Activated naive CD8-positive, alpha-beta T cell (primary cell): ENCODE measurements at regions not wholly inside any gene's neighbourhood (a gene's known extent, or its start where the extent isn't known, plus 50 kb on each side); places are given as distances from the start of the nearest gene placed in this dataset.
"Not testable (repeated sequence)": the region's sequence is repeated elsewhere in the genome, so short reads cannot be mapped to it uniquely, and the experiment has no call there.

Experiments used
- H3K27ac Mint-ChIP-seq: one replicate; pipeline ENCODE4 v1.8.0; 2021; ENCODE audit warnings: mixed read lengths
- H3K27me3 Mint-ChIP-seq: one replicate; pipeline ENCODE4 v1.8.0; 2021; ENCODE audit warnings: mixed read lengths
- H3K36me3 Mint-ChIP-seq: one replicate; pipeline ENCODE4 v1.8.0; 2021; ENCODE audit warnings: mixed read lengths
- H3K4me1 Mint-ChIP-seq: one replicate; pipeline ENCODE4 v1.8.0; 2021; ENCODE audit warnings: low read depth, mixed read lengths
- H3K4me3 Mint-ChIP-seq: one replicate; pipeline ENCODE4 v1.8.0; 2021; ENCODE audit warnings: mild to moderate bottlenecking, mixed read lengths
- H3K9me3 Mint-ChIP-seq: one replicate; pipeline ENCODE4 v1.8.0; 2021; ENCODE audit warnings: low read depth, mixed read lengths

GRCh38 chr7:65073160-65073559 lies 66.7 kb upstream of the ERV3-1 start:
- not testable (repeated sequence) for H3K9me3 Mint-ChIP-seq, H3K27ac Mint-ChIP-seq, H3K4me1 Mint-ChIP-seq, H3K27me3 Mint-ChIP-seq, H3K4me3 Mint-ChIP-seq, H3K36me3 Mint-ChIP-seq

- not testable (repeated sequence) for H3K4me1 Mint-ChIP-seq, H3K9me3 Mint-ChIP-seq, H3K27ac Mint-ChIP-seq, H3K27me3 Mint-ChIP-seq, H3K36me3 Mint-ChIP-seq, H3K4me3 Mint-ChIP-seq
Measured at GRCh38 chr7:65071854-65072431, 65.5 kb upstream of the ERV3-1 start.

- H3K4me3 Mint-ChIP-seq, H3K36me3 Mint-ChIP-seq, H3K27ac Mint-ChIP-seq, H3K9me3 Mint-ChIP-seq, H3K4me1 Mint-ChIP-seq, H3K27me3 Mint-ChIP-seq: not testable (repeated sequence)
Measured at GRCh38 chr7:65069476-65069875, 63.0 kb upstream of the ERV3-1 start.

- not testable (repeated sequence) for H3K4me1 Mint-ChIP-seq, H3K36me3 Mint-ChIP-seq, H3K27me3 Mint-ChIP-seq, H3K27ac Mint-ChIP-seq, H3K4me3 Mint-ChIP-seq, H3K9me3 Mint-ChIP-seq
Measured at GRCh38 chr7:65062566-65062965, 56.1 kb upstream of the ERV3-1 start.

GRCh38 chr7:65059247-65059646 lies 52.8 kb upstream of the ERV3-1 start:
- H3K27ac Mint-ChIP-seq, H3K4me3 Mint-ChIP-seq, H3K4me1 Mint-ChIP-seq, H3K27me3 Mint-ChIP-seq, H3K36me3 Mint-ChIP-seq, H3K9me3 Mint-ChIP-seq: not testable (repeated sequence)
